NB4 (cell line): ENCODE measurements at regions not wholly inside any gene's neighbourhood (a gene's known extent, or its start where the extent isn't known, plus 50 kb on each side); places are given as distances from the start of the nearest gene placed in this dataset.

Experiments
- DNase-seq: peaks from one replicate; pipeline ENCODE4 v3.0.0; 2010; ENCODE audit warnings: low read depth
- H3K4me3 ChIP-seq: one replicate; pipeline ENCODE4 v1.5.1; 2011; ENCODE audit warnings: mild to moderate bottlenecking, low read depth, low read length, moderate library complexity
- MAX ChIP-seq: IDR thresholded peaks from 2 replicates; pipeline ENCODE4 v1.6.1; 2011; ENCODE audit warnings: low read depth, low read length
- MYC ChIP-seq: IDR thresholded peaks from 2 replicates; pipeline ENCODE4 v1.6.1; 2011; ENCODE audit warnings: low read depth, low read length
- POLR2A ChIP-seq: IDR thresholded peaks from 2 replicates; pipeline ENCODE4 v1.6.1; 2011; ENCODE audit warnings: mild to moderate bottlenecking; ENCODE audit not compliant: insufficient read length; ENCODE audit errors: extremely low read depth
- TF ChIP-seq, protein P1 (sequence below): IDR thresholded peaks from one replicate; pipeline ENCODE4 v1.5.1; 2012; ENCODE audit warnings: low read depth, low read length

DNA sequence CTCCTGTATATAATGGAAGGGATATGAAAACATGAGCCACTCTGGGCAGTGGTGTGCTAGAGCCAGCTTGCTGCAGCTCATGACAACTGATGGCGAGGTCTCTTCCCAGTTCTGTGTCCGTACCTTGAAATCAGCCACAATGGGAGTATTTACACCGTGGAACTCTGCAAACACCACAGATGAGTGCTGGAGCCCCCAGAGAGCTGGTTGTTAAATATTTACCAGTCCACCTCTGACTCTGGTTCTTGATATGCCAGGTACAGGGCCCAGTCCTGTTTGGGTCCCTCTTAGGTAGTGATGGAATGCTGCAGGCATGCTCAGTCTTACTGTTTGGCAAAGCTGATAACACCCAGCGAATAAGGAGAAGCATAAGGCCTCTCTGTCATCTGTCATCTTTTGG, 116.1 kb upstream of the GLI2 start:
- TF ChIP-seq, protein P1, sequence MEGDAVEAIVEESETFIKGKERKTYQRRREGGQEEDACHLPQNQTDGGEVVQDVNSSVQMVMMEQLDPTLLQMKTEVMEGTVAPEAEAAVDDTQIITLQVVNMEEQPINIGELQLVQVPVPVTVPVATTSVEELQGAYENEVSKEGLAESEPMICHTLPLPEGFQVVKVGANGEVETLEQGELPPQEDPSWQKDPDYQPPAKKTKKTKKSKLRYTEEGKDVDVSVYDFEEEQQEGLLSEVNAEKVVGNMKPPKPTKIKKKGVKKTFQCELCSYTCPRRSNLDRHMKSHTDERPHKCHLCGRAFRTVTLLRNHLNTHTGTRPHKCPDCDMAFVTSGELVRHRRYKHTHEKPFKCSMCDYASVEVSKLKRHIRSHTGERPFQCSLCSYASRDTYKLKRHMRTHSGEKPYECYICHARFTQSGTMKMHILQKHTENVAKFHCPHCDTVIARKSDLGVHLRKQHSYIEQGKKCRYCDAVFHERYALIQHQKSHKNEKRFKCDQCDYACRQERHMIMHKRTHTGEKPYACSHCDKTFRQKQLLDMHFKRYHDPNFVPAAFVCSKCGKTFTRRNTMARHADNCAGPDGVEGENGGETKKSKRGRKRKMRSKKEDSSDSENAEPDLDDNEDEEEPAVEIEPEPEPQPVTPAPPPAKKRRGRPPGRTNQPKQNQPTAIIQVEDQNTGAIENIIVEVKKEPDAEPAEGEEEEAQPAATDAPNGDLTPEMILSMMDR = no peak
- TF ChIP-seq POLR2A = no peak
- TF ChIP-seq MYC = no peak
- TF ChIP-seq MAX = no peak
- no peak overlapping the region for H3K4me3 ChIP-seq
- DNase-seq = no peak

GRCh38 chr2:120620025-120620793, 115.5 kb upstream of the GLI2 start:
- no peak overlapping the region for H3K4me3 ChIP-seq
- TF ChIP-seq POLR2A (no peak), MAX (no peak), MYC (no peak)
- TF ChIP-seq, protein P1 = no peak
- peak; percentile 66 for DNase-seq

DNA sequence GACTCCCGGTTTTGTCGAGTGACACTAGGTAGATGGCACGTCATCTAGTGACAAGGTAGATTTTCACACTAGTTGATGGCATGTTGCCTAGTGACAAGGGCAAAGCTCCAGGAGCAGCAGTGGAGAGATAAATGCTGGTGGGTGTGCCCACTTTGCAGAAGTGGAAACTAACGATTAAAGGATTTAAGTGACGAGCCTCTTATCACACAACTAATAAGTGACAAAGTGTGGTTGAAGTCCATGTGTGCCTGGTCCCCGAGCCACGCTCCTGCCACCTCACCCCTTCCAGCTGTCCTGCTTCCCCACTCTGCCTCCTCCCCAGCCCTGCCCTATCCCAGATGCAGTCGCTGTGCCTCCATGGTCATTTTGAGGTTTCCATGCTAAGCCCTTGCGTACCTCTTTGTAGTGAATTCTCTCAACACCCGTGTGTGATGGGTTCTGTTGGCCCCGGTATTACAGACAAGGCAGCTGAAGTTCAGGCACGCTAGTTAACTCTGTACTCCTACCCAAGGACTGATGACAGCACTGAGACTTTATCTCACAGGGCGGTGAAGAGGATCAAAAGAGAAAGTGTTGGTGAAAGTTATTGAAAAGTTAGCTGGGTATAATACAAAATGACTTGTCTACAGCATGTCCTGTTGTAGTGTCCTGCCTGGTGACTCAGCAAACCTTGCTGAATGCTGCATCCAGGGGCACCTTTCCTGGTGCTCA, 113.4 kb upstream of the GLI2 start:
- DNase-seq = no peak
- no peak overlapping the region for H3K4me3 ChIP-seq
- TF ChIP-seq MYC (no peak), POLR2A (no peak), MAX (no peak)
- TF ChIP-seq, protein P1 = no peak

GRCh38 chr2:120622886-120623753, 112.5 kb upstream of the GLI2 start:
- TF ChIP-seq, protein P1 = no peak
- TF ChIP-seq MAX (no peak), MYC (no peak), POLR2A (no peak)
- H3K4me3 ChIP-seq = no peak overlapping the region
- no peak for DNase-seq

- no peak for DNase-seq
- TF ChIP-seq MAX = no peak
- TF ChIP-seq, protein P1 = no peak
- TF ChIP-seq POLR2A = no peak
- no peak for TF ChIP-seq MYC
- H3K4me3 ChIP-seq = no peak overlapping the region
Measured at GRCh38 chr2:120624061-120624737, 111.5 kb upstream of the GLI2 start.
